ENCODE measurements at regions not wholly inside any gene's neighbourhood (a gene's known extent, or its start where the extent isn't known, plus 50 kb on each side); places are given as distances from the start of the nearest gene placed in this dataset.

GRCh38 chr3:5310509-5310908, 123.0 kb downstream of the EDEM1 start:
- Histone ChIP-seq H3K9ac (ENCODE audit: extremely low read depth, low read length, poor library complexity, severe bottlenecking) (no peak overlapping the region), H3K27me3 (ENCODE audit: control insufficient read depth, insufficient read depth, low read length, poor library complexity, severe bottlenecking) (no peaks in the 10 kb centered on the region), H3K4me3 (ENCODE audit: low read length) (no peak overlapping the region), H3K36me3 (ENCODE audit: control insufficient read depth, insufficient read depth, low read length) (no peaks in the 10 kb centered on the region), H3K9me3 (ENCODE audit: control insufficient read depth, low read length) (no peaks in the 10 kb centered on the region), H3K4me1 (ENCODE audit: control insufficient read depth, insufficient read depth, low read length) (no peaks in the 10 kb centered on the region), H3K27ac (ENCODE audit: low read depth, low read length) (no peak overlapping the region)
- 93 to 95% methylated on average over 4 to 5 of the region's 5 CpGs for WGBS, 2 experiments (ENCODE audit: insufficient coverage in 1 of 2, insufficient read length in 1 of 2)
- H3K4me3 Mint-ChIP-seq: no peak overlapping the region
- TF ChIP-seq CTCF (conservative IDR thresholded peaks at IDR 0.05): no peak
- no peaks in the 10 kb centered on the region for H3K4me1 Mint-ChIP-seq
- no peaks in the 10 kb centered on the region for H3K36me3 Mint-ChIP-seq (ENCODE audit: low read depth)
- no peak for DNase-seq
- H3K27ac Mint-ChIP-seq: no peak overlapping the region
- H3K9me3 Mint-ChIP-seq: no peaks in the 10 kb centered on the region
- H3K27me3 Mint-ChIP-seq (ENCODE audit: insufficient read depth): peaks cover 11% of the 10 kb centered on the region

DNA sequence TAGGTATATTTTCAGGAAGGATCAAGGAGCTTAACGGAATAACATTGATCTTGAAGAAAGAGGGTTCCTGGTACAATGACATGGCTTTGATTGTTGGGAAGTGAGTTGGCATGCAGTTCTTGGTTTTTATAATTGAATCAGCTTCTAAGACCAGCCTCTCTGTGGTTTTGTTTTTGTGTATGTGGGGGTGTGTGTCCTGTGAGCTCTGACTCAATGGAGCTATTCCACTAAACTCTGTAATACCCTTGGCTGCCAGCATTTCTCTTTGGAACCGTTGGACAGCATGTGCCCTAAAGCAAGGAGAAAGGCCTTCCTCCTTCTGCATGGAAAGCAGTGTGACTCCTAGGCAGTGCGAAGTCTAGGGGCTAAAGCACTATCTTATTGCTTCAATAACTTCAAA, 124.8 kb downstream of the EDEM1 start:
- Mint-ChIP-seq H3K36me3 (ENCODE audit: low read depth) (no peaks in the 10 kb centered on the region), H3K27ac (no peak overlapping the region), H3K27me3 (ENCODE audit: insufficient read depth) (peaks cover 9% of the 10 kb centered on the region), H3K9me3 (no peaks in the 10 kb centered on the region), H3K4me3 (no peak overlapping the region), H3K4me1 (no peaks in the 10 kb centered on the region)
- Histone ChIP-seq H3K36me3 (ENCODE audit: control insufficient read depth, insufficient read depth, low read length) (no peaks in the 10 kb centered on the region), H3K4me1 (ENCODE audit: control insufficient read depth, insufficient read depth, low read length) (no peaks in the 10 kb centered on the region), H3K4me3 (ENCODE audit: low read length) (no peak overlapping the region), H3K27ac (ENCODE audit: low read depth, low read length) (no peak overlapping the region), H3K9ac (ENCODE audit: extremely low read depth, low read length, poor library complexity, severe bottlenecking) (no peak overlapping the region), H3K27me3 (ENCODE audit: control insufficient read depth, insufficient read depth, low read length, poor library complexity, severe bottlenecking) (no peaks in the 10 kb centered on the region), H3K9me3 (ENCODE audit: control insufficient read depth, low read length) (no peaks in the 10 kb centered on the region)
- no peak for TF ChIP-seq CTCF (conservative IDR thresholded peaks at IDR 0.05)
- no peak for DNase-seq
- 90 to 100% methylated on average over 1 to 3 of the region's 3 CpGs for WGBS, 2 experiments (ENCODE audit: insufficient coverage in 1 of 2, insufficient read length in 1 of 2)

DNA sequence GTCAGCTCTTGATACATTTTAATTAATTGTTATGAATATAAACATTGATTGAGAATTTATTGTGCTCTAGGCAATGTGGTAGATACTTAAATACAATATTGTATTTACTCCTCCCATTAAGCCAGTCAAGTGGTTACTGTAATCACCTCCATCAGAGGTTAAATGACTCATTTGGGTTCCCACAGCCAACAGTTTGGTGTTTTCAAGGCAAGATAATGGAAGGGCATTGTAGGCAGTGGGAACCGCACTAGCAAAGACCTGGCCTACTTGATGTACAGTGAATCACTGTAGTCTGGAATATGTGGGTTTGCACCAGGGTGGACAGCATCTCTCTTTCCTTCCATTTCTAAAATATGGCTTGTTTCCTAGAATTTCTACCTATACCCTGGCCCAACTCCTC, 127.4 kb downstream of the EDEM1 start:
- Histone ChIP-seq H3K27ac (ENCODE audit: low read depth, low read length) (no peak overlapping the region), H3K4me1 (ENCODE audit: control insufficient read depth, insufficient read depth, low read length) (no peaks in the 10 kb centered on the region), H3K4me3 (ENCODE audit: low read length) (no peak overlapping the region), H3K9me3 (ENCODE audit: control insufficient read depth, low read length) (no peaks in the 10 kb centered on the region), H3K27me3 (ENCODE audit: control insufficient read depth, insufficient read depth, low read length, poor library complexity, severe bottlenecking) (no peaks in the 10 kb centered on the region), H3K36me3 (ENCODE audit: control insufficient read depth, insufficient read depth, low read length) (no peaks in the 10 kb centered on the region), H3K9ac (ENCODE audit: extremely low read depth, low read length, poor library complexity, severe bottlenecking) (no peak overlapping the region)
- H3K4me3 Mint-ChIP-seq: no peak overlapping the region
- TF ChIP-seq CTCF (conservative IDR thresholded peaks at IDR 0.05): no peak
- WGBS, 2 experiments (ENCODE audit: insufficient coverage in 1 of 2, insufficient read length in 1 of 2): 100% methylated on average over 1 of the region's 1 CpG
- H3K27ac Mint-ChIP-seq: no peak overlapping the region
- no peaks in the 10 kb centered on the region for H3K4me1 Mint-ChIP-seq
- no peak for DNase-seq
- no peaks in the 10 kb centered on the region for H3K9me3 Mint-ChIP-seq
- peaks cover 4% of the 10 kb centered on the region for H3K27me3 Mint-ChIP-seq (ENCODE audit: insufficient read depth)
- H3K36me3 Mint-ChIP-seq (ENCODE audit: low read depth): no peaks in the 10 kb centered on the region

Measured in endodermal cell (in vitro differentiated cells).